Sciatic nerve (tissue), 2 donors: ENCODE measurements at regions not wholly inside any gene's neighbourhood (a gene's known extent, or its start where the extent isn't known, plus 50 kb on each side); places are given as distances from the start of the nearest gene placed in this dataset.
"Not testable (repeated sequence)": the region's sequence is repeated elsewhere in the genome, so short reads cannot be mapped to it uniquely, and the experiment has no call there.

Source experiments
- ATAC-seq: fragments of 200-7000 bp; cut with Tn5 transposase; one replicate; pipeline ENCODE4 v1.9.1; 2020; ENCODE audit warnings: mild to moderate bottlenecking, moderate library complexity
- DNase-seq: peaks from one replicate; pipeline ENCODE4 v3.0.0-alpha.2; 2020; ENCODE audit warnings: low spot score
- intact Hi-C: fragments of 100-400 bp; cut with DNase I; formaldehyde crosslinking; loops from one replicate; pipeline ENCODE4 v1.14.2; 2022
- donor health status: DM: no; HTN: no; CAD: no.
- donor health status: DM: no; HTN: no; CAD: no.

DNA sequence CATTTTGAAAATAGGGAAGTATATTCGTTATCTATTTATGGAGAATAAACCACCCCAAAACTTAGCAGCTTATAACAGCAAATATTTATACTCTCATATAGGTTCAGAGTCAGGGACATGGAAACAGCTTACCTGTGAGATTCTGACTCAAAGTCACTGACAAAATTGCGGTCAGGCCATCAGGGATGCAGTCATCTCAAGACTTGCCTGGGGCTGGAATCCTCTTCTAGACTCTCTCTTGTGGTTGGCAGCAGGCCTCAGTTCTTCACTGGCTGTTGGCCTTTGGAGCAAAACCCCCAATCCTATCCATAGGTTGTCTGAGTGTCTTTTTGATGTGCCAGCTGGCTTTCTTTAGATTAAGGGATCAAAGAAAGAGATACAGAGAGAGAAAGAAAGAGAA, 275.6 kb downstream of the SEC61B start:
- no peak for DNase-seq

DNA sequence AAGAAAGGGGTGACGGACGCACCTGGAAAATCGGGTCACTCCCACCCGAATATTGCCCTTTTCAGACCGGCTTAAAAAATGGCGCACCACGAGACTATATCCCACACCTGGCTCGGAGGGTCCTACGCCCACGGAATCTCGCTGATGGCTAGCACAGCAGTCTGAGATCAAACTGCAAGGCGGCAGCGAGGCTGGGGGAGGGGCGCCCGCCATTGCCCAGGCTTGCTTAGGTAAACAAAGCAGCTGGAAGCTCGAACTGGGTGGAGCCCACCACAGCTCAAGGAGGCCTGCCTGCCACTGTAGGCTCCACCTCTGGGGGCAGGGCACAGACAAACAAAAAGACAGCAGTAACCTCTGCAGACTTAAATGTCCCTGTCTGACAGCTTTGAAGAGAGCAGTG, 276.9 kb downstream of the SEC61B start:
- ATAC-seq, DNase-seq: not testable (repeated sequence)

More for the DNA sequence above, 275.6 kb downstream of the SEC61B start:
- no peak for ATAC-seq
- intact Hi-C loops: no loop called here

DNA sequence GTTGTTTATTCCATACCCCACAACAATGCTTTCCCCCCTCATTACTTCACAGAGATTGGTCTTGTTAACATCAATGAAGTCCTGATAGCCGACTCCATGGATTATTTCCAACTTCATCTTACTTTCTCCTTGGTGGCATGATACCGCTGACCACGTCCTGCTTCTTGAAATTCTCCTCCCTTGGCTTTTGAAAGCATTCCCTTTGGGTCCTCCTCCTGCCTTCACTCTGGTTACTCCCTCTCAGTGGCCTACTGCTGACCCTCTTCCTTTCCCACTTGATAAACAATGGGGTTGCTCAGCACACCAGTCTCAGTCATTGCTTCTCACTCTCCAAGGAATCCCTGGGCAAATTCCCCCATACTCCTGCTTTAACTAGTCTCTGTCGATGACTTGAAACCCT, 283.9 kb downstream of the SEC61B start:
- ATAC-seq (no peak), DNase-seq (no peak)
- intact Hi-C loops: no loop called here

More for the DNA sequence above, 276.9 kb downstream of the SEC61B start:
- intact Hi-C loops: not testable (repeated sequence)

DNA sequence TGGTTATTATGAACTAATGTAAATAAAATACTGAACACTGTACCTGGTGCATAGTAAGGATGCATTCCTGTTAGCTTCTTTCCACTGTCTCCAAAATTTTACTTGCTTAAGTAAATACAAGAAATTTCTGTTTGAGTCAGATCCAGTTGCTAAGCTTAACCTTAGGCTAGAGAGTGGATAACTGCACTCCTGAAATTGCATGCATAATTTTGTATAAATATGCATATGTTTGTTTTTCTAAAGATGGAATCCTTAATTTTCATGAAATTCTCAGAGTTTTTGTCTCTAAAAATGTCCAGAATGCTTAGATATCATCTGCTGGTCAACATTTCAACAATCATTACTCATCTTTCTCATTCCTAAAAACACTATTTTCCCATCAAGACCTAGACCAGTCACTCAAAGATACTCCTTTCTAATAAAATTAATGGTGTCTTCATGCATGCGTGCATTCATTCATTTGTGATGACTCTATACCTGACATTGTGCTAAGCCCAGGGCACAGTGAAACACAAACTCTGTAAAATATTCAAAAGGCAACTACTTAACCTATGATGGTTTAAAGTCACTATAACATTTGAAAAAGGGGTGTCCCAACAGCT, 284.8 kb downstream of the SEC61B start:
- DNase-seq (no peak), ATAC-seq (no peak)
- intact Hi-C loops: no loop called here

DNA sequence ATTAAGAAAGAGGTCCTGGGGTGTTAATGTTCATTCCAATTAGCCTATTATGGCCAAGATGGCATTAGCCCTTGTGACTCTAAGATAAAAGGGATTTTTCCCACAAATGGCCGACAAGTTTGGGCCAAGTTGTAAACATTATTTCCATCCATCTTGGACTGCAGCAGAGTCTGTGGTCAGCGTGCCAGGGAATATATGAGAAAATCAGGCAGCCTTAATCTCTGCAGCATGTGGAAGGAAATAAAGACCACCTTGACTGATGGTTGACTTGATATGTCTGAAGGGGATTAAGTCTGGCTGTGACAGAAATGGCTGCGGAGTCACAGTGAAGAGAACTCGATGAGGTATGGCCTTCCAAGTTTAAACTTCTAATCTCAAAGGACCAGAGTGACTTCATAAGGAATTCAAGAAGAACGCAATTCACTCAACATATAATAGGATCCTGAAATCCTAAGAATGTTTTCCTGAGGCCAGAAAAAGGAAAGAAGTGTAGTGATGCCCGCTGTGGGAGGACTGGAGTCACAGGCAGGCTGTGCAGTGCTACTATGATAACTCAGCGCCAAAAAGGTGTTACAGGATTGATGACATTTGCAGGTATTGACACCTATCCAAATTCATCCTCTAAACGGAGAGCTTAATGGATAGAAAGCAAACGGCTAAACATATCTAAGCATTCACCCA, 287.1 kb downstream of the SEC61B start:
- DNase-seq (no peak), ATAC-seq (no peak)
- intact Hi-C loops: no loop called here

DNA sequence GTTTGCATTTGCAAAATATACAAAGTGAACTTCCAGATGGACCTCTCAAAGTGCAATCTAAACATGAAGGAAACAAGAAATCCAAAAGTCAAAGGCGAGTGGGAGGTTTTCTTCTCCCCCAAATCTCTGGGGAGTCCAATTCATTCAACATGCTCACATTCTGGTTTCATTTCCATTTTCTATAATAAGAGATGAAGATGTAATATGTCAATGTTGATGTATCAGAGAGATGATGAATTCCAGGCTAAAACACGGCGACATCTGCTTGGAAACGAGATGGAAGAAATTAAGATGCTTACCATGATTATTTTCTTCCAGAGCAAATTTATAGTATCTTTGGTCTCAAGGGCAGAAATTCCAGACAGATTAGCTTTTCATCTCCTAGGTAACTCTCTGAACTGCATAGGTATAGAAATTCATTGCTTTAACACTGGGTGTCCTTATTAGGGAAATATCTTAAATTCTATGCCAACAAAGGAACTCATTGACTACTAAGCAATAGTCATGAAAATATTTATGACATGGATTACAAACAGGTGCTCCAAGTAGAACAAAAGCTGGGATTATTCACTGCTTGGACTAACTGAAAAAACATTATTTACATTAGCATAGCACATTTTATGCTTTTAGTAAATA, 287.9 kb downstream of the SEC61B start:
- no peak for ATAC-seq
- intact Hi-C loops: no loop called here
- DNase-seq: no peak

DNA sequence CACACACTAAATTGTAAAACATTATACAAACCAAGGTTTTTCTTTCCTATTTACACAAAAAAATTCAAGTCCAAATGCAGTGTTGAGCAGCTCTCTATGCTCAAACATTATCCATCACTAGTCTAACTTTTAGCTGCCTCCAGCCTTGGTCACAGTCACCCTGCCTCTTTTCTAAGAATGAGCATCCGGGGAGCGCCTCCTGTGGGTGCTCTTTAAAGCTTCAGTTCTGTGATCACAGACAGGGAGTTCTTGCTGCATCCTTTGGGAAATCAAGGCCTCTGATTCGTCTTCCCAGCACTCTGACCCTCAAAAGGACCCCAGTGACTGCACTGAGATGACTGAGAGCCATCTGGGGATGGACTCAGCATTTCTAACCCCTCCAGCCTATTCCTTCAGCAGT, 289.6 kb downstream of the SEC61B start:
- intact Hi-C loops: no loop called here
- ATAC-seq (no peak), DNase-seq (no peak)

DNA sequence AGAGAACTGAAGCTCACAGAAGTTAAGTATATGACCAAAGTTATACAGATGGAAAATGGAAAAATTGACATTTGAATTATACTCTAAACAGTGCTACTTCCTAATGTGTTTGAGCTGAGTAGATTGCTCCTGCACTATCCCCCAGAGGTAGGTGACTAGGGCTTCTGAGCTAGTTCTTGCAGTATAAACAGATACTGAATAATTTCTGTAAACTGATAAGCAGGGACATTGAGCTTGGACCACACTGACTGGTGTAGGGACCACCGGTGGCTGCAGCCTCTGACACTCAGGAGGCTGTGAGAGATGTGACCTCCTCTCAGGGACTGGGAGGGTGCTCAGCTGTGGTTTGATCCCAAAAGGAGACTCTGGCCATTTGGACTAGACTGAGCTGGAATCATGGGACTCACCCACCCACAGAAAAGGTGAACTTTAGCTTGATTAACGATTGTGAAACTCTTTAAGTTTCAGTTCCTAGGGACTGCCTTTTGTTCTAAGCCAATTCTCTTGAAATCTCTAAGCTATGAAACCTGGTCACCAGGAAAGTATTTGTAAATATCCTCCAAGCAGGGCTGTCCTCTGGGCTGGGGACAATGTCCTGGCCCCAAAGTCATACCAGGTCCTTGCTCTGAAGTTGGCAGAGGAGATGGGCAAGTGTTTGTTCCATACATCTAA, 291.5 kb downstream of the SEC61B start:
- intact Hi-C loops: no loop called here
- ATAC-seq: no peak
- DNase-seq: no peak

DNA sequence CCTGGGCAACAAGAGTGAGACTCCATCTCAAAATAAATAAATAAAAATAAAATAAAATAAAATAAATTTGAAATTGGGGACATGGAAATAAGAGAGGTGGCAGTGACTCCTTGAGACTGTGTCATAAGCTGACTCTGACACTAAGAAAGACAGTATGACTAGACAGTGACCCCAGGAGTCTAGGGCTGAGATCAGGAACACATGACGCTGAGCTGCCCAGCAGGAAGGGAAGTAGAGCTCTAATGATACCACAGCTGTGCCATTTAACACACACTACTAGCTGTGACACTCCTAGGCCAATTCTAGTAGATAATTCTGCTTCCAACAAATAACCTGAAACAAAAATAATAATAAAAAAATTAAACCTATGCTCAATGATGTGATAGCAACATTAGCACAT, 293.0 kb downstream of the SEC61B start:
- ATAC-seq (no peak), DNase-seq (no peak)
- intact Hi-C loops: no loop called here

DNA sequence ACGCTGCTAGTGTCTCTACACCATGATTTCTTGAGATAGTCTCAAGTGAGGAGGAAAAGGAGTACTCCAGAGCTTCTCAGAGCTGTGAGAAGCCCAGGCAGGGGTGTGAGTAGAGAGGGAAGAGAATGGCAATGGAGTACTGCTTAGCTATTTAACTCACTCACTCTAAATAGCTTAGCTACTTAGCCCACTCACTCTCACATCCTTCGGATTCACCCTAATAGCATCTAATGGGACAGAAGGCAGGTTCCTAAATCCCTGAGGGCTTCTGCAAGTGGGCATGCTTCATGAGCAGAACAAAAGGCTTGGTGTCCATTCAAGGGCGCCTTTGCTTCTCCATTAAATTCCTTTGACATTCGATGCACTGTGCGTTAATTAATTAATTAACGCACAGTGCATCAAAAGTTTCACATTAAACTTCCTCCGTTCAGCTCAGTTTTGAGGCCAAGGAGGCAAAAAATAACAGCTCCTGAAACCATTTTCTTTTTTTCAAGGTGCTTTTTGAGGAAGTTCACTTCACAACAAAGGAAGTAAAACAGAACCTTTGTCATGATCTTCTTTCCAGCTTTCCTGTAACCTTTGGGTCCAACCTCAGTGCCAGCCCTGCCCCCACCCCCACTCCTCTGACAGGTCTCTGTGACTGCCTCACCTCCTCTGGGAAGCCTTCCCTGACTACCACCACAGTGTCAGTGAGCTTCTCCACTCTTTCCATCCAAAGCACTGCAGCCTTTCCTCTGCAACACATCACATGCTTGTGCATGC, 294.0 kb downstream of the SEC61B start:
- intact Hi-C loops: no loop called here
- DNase-seq: no peak
- ATAC-seq: no peak

DNA sequence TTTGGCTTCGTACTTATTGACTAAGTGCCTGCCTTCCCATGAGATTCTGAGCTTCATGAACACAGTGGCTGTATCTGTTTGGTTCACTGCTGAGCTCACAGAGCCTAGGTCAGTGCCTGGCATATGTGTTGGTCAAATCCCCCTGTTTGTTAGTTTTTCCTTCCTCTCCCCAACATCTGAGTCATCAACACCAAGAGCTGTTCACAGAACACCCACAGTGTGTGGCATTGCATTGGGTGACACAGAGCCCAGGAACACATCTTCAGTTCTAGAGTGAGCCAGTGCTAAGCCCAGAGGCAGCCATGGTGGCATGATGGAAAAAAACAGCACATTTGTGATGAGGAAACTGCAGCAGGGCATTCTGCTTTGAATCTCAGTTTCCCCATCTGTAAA, 294.6 kb downstream of the SEC61B start:
- intact Hi-C loops: no loop called here

DNA sequence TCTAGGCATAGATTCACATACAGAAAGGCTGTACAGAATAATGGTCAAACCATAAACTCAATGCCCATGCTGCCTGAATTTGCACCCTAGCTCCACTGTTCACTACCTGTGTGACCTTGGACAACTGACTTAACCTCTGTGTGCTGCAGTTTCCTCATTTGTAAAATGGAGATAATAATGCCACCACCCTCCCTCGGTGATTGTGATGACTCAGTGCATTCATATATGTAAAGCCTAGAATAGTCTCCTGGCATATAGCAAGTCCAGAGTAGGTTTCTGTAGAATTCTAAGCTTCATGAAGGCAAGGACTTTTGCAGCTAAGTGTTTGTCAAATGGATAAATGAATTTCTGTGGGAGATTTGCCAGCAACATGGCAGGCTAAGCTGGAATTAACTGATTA, 297.8 kb upstream of the NR4A3 start:
- DNase-seq (no peak), ATAC-seq (no peak)
- intact Hi-C loops: no loop called here

More for the DNA sequence above, 294.6 kb downstream of the SEC61B start:
- DNase-seq (no peak), ATAC-seq (no peak)

DNA sequence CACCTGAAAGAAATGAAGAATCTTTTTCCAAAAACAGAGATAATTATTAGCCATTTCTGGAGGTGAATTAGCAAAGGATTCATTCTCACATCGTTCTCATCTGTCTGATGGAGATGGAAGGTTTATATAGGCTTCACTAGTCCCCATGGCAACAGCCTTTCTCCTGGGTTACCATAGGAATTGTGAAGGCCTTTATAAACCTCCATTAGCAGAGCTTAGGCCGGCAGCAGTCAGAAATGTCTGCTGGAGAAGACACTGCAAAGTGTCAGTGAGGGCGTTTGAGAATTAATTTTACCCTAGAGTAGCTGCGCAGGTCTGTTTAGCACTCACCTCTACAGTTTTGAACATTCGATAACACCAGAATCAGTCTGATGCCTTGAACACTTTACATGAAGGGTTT, 290.4 kb upstream of the NR4A3 start:
- no peak for ATAC-seq
- DNase-seq: no peak
- intact Hi-C loops: no loop called here

DNA sequence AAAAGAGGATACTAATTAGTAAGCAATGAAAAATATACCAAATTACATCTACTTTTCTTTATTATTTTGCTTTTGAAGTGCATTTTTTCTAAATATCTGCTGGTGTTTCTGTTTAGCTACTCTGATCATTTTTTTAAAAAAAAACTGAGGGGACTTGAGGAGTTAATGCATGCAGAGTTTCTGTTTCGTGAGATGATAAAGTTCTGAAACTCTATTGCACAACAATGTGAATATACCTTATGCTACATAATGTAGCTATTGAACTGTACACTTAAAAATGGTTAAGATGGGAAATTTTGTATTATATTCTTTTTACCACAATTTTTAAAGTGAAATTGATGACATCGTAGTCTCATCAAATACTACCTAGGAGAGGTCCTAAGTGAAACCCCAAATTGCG, 288.3 kb upstream of the NR4A3 start:
- intact Hi-C loops: no loop called here
- DNase-seq: no peak
- no peak for ATAC-seq

DNA sequence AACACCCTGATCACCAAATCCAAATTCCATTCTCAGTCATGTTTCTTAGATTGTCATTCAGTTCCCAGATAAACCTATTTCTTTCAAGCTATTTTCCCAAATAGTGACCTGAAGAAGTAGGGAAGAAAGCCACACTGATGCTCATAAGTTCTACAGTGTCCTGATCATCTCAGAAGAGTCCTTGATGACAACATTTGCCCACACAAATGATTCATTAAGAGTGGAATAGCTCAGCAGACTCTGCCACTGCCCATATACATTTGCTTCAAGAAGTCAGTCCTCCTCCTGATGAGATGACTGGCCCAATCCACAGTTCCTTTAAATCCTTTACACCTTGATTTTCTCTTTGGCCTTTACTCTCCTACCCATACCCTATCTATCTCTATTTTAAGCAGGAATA, 283.7 kb upstream of the NR4A3 start:
- no peak for ATAC-seq
- intact Hi-C loops: no loop called here
- DNase-seq: no peak

DNA sequence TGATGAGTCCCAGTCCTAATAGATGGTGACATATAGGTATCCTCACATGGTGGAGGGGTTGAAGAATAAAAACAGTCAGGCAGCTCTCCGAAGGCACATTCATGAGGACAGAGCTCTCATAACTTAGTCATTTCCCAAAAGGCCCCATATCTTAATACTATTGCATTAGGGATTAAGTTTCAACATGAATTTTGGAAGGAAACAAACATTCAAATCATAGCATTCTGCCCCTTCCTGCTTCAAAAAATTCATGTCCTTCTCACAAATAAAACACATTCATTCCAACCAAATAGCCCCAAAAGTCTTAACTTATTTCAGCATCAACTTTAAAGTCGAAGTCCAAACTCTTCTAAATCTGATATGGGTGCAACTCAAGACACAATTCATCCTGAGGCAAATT, 277.2 kb upstream of the NR4A3 start:
- ATAC-seq: no peak
- no peak for DNase-seq
- intact Hi-C loops: no loop called here

DNA sequence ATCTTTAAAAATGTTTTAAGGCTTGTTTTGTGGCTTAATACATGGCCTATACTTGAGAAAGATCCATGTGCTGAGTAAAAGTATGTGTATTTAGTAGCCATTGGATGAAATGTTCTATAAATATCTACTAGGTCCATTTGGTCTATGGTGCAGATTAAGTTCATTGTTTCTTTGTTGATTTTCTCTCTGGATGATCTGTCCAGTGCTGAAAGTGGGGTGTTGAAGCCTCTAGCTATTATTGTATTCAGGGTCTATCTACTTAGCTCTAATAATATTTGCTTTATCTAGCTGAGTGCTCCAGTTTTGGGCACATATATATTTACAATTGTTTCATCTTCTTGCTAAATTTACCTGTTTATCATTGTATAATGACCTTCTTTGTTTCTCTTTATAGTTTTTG, 272.2 kb upstream of the NR4A3 start:
- DNase-seq (no peak), ATAC-seq (no peak)
- intact Hi-C loops: loop anchor here (5.0 kb wide), 1 partner anchor 1243 kb away; no protein-coding TSS in a partner anchor

DNA sequence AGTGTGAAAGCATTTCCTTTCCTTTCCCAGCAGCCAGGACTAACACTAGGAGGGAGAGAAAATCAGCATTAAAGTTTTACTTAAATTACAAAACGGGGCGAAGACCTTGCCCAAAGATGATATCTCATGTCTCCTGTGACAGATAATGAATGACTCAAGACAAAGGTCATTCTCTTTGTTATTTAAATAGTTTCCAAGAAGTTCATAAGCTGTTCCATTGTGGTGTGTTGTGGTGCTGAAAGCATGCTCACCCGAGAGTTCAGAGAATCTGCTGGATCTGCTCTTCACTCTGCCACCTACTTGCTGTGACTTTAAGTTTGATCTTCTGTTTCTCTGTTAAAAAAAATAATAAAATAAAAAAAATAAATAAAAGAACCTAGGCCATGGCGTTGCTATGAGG, 265.9 kb upstream of the NR4A3 start:
- ATAC-seq (no peak), DNase-seq (no peak)
- intact Hi-C loops: no loop called here

DNA sequence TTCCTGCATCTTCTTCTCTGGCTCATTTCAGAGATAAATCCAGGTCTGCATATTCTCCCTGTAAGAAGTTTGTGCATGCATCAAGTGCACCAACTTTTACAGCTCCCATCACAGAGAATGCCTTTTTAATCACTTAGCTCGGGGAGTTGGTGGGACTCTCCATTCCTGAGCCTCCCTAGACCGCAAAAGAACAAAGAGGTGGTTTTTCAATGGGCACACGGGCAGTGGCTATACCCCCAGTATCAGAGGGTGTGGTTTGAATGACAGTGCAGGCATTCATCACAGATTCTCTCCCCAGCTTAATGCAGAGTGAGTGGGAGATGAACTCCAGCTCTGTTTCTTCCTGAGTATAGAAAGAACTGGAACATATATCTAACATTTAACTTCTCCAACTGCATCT, 264.7 kb upstream of the NR4A3 start:
- ATAC-seq (no peak), DNase-seq (no peak)

More for the DNA sequence above, 264.7 kb upstream of the NR4A3 start:
- intact Hi-C loops: no loop called here
